Kidney (tissue), 13 donors: ENCODE measurements at regions not wholly inside any gene's neighbourhood (a gene's known extent, or its start where the extent isn't known, plus 50 kb on each side); places are given as distances from the start of the nearest gene placed in this dataset.

Source experiments
- DNase-seq, 5 donors: peaks; one replicate each; pipeline ENCODE4 v3.0.0-alpha.2; 2013 to 2020
- FAIRE-seq: peaks from 2 replicates; lab custom pipeline; 2012; peaks lifted over from hg19 to GRCh38; lab: Jason Lieb, UNC
- H3K27ac ChIP-seq, 2 donors: one replicate each; pipeline ENCODE4 v1.7.0; 2013; ENCODE audit warnings: low read depth in 2 of 2, low read length in 2 of 2, inconsistent platforms in 1 of 2
- H3K27me3 ChIP-seq: one replicate; pipeline ENCODE4 v1.7.1; 2013; ENCODE audit warnings: low read length, inconsistent platforms; ENCODE audit not compliant: control insufficient read depth, insufficient read depth
- H3K36me3 ChIP-seq, 3 donors: one replicate each; pipeline versions ENCODE4 v1.7.0 to v1.7.1; 2013; ENCODE audit warnings: low read length in 3 of 3, control low read depth in 1 of 3, inconsistent platforms in 1 of 3; ENCODE audit not compliant: insufficient read depth in 3 of 3, control insufficient read depth in 2 of 3
- H3K4me1 ChIP-seq, 3 donors: one replicate each; pipeline versions ENCODE4 v1.7.0 to v1.7.1; 2013; ENCODE audit warnings: low read length in 3 of 3, inconsistent platforms in 1 of 3, low read depth in 1 of 3; ENCODE audit not compliant: control insufficient read depth in 2 of 3, insufficient read depth in 2 of 3
- H3K4me3 ChIP-seq, 3 donors: one replicate each; pipeline versions ENCODE4 v1.7.0 to v1.8.1; 2013; ENCODE audit warnings: low read length in 3 of 3, control low read depth in 1 of 3, inconsistent platforms in 1 of 3
- H3K9ac ChIP-seq, 3 donors: one replicate each; pipeline versions ENCODE4 v1.7.0 to v1.7.1; 2013; ENCODE audit warnings: low read length in 3 of 3, control low read depth in 1 of 3, inconsistent platforms in 1 of 3
- H3K9me3 ChIP-seq, 3 donors: one replicate each; pipeline versions ENCODE4 v1.7.0 to v1.7.1; 2013; ENCODE audit warnings: low read length in 3 of 3, control low read depth in 1 of 3, inconsistent platforms in 1 of 3; ENCODE audit not compliant: control insufficient read depth in 2 of 3, insufficient read depth in 1 of 3
- CTCF ChIP-seq: IDR thresholded peaks from 3 replicates; pipeline ENCODE4 v1.5.1; 2012; ENCODE audit warnings: mild to moderate bottlenecking, moderate library complexity, borderline replicate concordance; ENCODE audit not compliant: insufficient read depth; ENCODE audit errors: extremely low read depth
- intact Hi-C: fragments of 100-400 bp; cut with DNase I; formaldehyde crosslinking; loops from one replicate; pipeline ENCODE4 v1.11.1; 2022
- donor health status: control.
- donor health status: control.
- donor health status: control.
- donor health status: control.
- donor health status: control.
- donor health status: DM: yes; HTN: yes; CAD: no.
- donor health status: Normal renal cell carcinoma (clear cell type).

DNA sequence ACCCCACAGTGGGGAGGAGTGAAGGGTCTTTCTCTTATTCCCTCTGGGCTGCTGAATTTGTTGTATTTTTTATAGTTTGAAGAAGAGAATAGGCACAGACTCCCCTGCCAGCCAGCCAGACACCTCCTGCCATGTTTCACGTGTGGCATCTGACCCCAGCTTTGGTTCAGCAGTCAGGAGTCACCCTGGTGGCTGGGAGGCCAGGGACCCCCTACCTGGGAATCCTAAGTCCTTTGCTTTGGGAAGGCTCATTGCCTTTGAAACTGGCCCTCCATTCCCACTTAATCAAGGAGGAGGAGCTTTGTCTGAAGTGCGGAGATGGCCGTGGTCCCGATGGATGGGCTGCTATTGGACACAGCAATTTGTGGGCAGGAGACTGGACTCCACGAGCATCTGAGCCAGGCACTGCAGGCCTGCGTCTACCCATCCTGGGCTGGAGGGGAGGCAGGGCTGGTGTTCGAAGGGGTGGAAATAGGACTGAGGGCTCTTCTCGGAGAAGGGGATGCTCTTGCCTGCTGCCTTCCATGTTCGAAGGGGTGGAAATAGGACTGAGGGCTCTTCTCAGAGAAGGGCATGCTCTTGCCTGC is 196.1 kb downstream of the DLL1 start:
- Histone ChIP-seq H3K9ac (no peak overlapping the region), H3K27me3 (no peaks in the 10 kb centered on the region), H3K4me3 (no peak overlapping the region), H3K4me1 (peaks cover 0 to 3% (median 0%) of the 10 kb centered on the region in 3 donors), H3K9me3 (no peaks in the 10 kb centered on the region), H3K27ac (no peak overlapping the region), H3K36me3 (no peaks in the 10 kb centered on the region)
- peak in 3 of 5 donors; percentile 5 to 59 (median 27) for DNase-seq
- no peak for TF ChIP-seq CTCF
- intact Hi-C loops: no loop called here
- FAIRE-seq: no peak

DNA sequence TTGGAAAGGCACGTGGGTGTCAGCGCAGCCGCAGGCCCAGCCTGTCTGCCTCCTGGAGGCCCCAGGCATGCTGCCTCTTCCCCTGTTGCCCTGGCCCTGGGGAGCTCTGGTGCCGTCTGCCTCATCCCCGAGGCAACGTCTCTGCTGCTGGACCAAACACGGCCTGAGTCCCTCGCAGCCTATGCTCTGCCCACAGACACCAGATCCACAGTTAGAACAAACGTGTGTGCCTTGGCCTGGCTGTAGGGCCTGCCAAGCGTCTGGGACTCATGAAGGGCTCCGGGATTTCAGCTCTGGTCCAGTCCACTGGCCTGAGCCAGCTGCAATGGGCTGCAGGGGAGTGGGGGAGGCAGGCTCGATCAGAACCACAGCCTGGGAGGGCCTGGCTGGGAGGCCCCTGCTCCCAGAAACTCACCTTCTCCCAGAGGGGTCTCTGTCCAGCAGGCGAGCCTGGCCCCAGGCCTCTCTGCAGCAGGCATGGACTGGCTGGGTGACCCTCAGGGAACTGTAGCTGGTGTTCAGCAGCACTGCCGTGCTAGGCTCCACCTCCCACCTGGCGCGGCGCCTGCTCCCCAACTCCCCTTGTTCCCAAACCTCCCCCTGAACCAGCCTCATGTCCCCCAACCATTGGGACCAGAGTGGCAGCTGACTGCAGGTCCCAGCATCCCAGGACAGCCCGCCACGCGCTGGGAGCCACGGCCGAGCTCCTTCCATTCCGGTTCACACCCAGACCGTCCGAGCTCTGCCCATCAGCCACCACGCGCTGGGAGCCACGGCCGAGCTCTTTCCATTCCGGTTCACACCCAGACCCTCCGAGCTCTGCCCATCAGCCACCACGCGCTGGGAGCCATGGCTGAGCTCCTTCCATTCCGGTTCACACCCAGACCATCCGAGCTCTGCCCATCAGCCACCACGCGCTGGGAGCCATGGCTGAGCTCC is 197.0 kb downstream of the DLL1 start:
- Histone ChIP-seq H3K9me3 (no peaks in the 10 kb centered on the region), H3K36me3 (no peaks in the 10 kb centered on the region), H3K9ac (no peak overlapping the region), H3K4me1 (peaks cover 0 to 4% (median 0%) of the 10 kb centered on the region in 3 donors), H3K27me3 (no peaks in the 10 kb centered on the region), H3K4me3 (no peak overlapping the region), H3K27ac (no peak overlapping the region)
- intact Hi-C loops: no loop called here
- no peak for FAIRE-seq
- TF ChIP-seq CTCF: no peak
- DNase-seq: peak in 3 of 5 donors; percentile 8 to 67 (median 57)

DNA sequence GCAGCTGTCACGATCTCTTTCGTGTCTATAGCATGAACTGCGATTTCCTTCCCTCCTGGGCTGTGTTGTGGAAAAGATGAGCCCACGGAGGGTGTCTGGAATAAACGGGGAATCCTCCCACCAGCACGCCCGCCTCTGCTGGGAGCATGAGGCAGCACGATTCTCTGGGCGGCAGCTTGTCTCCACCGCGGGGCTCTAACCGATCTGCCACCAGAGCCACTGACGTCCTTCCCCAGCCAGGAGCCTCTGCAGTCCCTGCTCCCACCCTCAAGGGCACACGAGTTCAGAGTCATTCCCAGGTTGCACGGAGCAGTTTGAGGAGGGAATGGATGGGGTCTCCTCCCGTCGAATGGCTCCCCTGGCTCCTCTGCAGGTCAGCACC is 197.6 kb downstream of the DLL1 start:
- H3K27me3 ChIP-seq: no peaks in the 10 kb centered on the region
- FAIRE-seq (no peak), DNase-seq (peak in 1 of 5 donors; percentile 22)
- no peak overlapping the region for H3K4me3 ChIP-seq
- intact Hi-C loops: no loop called here
- no peak overlapping the region for H3K9ac ChIP-seq
- H3K36me3 ChIP-seq: no peaks in the 10 kb centered on the region
- H3K9me3 ChIP-seq: no peaks in the 10 kb centered on the region
- H3K4me1 ChIP-seq: peaks cover 0 to 4% (median 0%) of the 10 kb centered on the region in 3 donors
- TF ChIP-seq CTCF: no peak
- H3K27ac ChIP-seq: no peak overlapping the region
